H9 (cell line): ENCODE measurements at regions not wholly inside any gene's neighbourhood (a gene's known extent, or its start where the extent isn't known, plus 50 kb on each side); places are given as distances from the start of the nearest gene placed in this dataset.

Experiments used
- DNase-seq: peaks from one replicate; pipeline ENCODE4 v3.0.0-alpha.2; 2017
- H2AFZ ChIP-seq: one replicate; pipeline ENCODE4 v1.6.1; 2013; ENCODE audit warnings: mild to moderate bottlenecking, low read length, control low read depth, moderate library complexity
- H2AK5ac ChIP-seq: 2 replicates; pipeline ENCODE4 v1.6.1; 2013; ENCODE audit warnings: low read length, control low read depth, mixed read lengths; ENCODE audit not compliant: insufficient read length
- H2BK120ac ChIP-seq: one replicate; pipeline ENCODE4 v1.6.1; 2013; ENCODE audit warnings: low read depth, mild to moderate bottlenecking, low read length, control low read depth, inconsistent platforms; ENCODE audit not compliant: poor library complexity, severe bottlenecking
- H2BK12ac ChIP-seq: 2 replicates; pipeline ENCODE4 v1.6.1; 2013; ENCODE audit warnings: low read length, control low read depth, mixed read lengths, low read depth; ENCODE audit not compliant: insufficient read length
- H2BK15ac ChIP-seq: 2 replicates; pipeline ENCODE4 v1.6.1; 2013; ENCODE audit warnings: low read depth, low read length, control low read depth
- H2BK20ac ChIP-seq: one replicate; pipeline ENCODE4 v1.6.1; 2013; ENCODE audit warnings: low read depth, mild to moderate bottlenecking, low read length, control low read depth, inconsistent platforms; ENCODE audit not compliant: poor library complexity, severe bottlenecking
- H2BK5ac ChIP-seq: 2 replicates; pipeline ENCODE4 v1.6.1; 2013; ENCODE audit warnings: low read length, control low read depth, mixed read lengths; ENCODE audit not compliant: insufficient read length
- H3K14ac ChIP-seq: 2 replicates; pipeline ENCODE4 v1.6.1; 2013; ENCODE audit warnings: low read length, control low read depth; ENCODE audit not compliant: insufficient read depth
- H3K18ac ChIP-seq: 2 replicates; pipeline ENCODE4 v1.6.1; 2013; ENCODE audit warnings: low read depth, mild to moderate bottlenecking, mixed read lengths, low read length, control low read depth; ENCODE audit not compliant: insufficient read length
- H3K23ac ChIP-seq: 2 replicates; pipeline ENCODE4 v1.6.1; 2013; ENCODE audit warnings: low read length, control low read depth, mixed read lengths, low read depth; ENCODE audit not compliant: insufficient read length
- H3K23me2 ChIP-seq: 2 replicates; pipeline ENCODE4 v1.6.1; 2013; ENCODE audit warnings: low read depth, mild to moderate bottlenecking, mixed read lengths, low read length, control low read depth; ENCODE audit not compliant: insufficient read length, poor library complexity, severe bottlenecking
- H3K27ac ChIP-seq: 2 replicates; pipeline ENCODE4 v1.5.1; 2013; ENCODE audit warnings: low read length, control low read depth, mixed read lengths, low read depth; ENCODE audit not compliant: insufficient read length
- H3K27me3 ChIP-seq: 2 replicates; pipeline ENCODE4 v1.6.1; 2013; ENCODE audit warnings: low read length, control low read depth, inconsistent platforms; ENCODE audit not compliant: insufficient read depth
- H3K4ac ChIP-seq: 2 replicates; pipeline ENCODE4 v1.6.1; 2013; ENCODE audit warnings: low read depth, mild to moderate bottlenecking, control low read depth, inconsistent platforms, low read length, moderate library complexity
- H3K4me1 ChIP-seq: 2 replicates; pipeline ENCODE4 v1.6.1; 2013; ENCODE audit warnings: low read length, control low read depth, inconsistent platforms; ENCODE audit not compliant: insufficient read depth
- H3K4me2 ChIP-seq: 2 replicates; pipeline ENCODE4 v1.6.1; 2013; ENCODE audit warnings: low read length, control low read depth, mixed read lengths; ENCODE audit not compliant: insufficient read length, insufficient read depth
- H3K56ac ChIP-seq: 2 replicates; pipeline ENCODE4 v1.6.1; 2013; ENCODE audit warnings: low read depth, mild to moderate bottlenecking, mixed read lengths, low read length, control low read depth; ENCODE audit not compliant: insufficient read length
- H3K79me1 ChIP-seq: 2 replicates; pipeline ENCODE4 v1.6.1; 2013; ENCODE audit warnings: low read depth, mild to moderate bottlenecking, moderate library complexity, low read length, control low read depth, inconsistent platforms; ENCODE audit not compliant: insufficient read depth, poor library complexity, severe bottlenecking
- H3K79me2 ChIP-seq: 2 replicates; pipeline ENCODE4 v1.6.1; 2013; ENCODE audit warnings: low read length, control low read depth, inconsistent platforms; ENCODE audit not compliant: insufficient read depth
- H3K9ac ChIP-seq: 2 replicates; pipeline ENCODE4 v1.6.1; 2013; ENCODE audit warnings: low read length, control low read depth, mixed read lengths; ENCODE audit not compliant: insufficient read length; ENCODE audit errors: extremely low read depth
- H3K9me3 ChIP-seq: one replicate; pipeline ENCODE4 v1.6.1; 2013; ENCODE audit warnings: low read depth, low read length, inconsistent platforms; ENCODE audit not compliant: control insufficient read depth
- H3T11ph ChIP-seq: one replicate; pipeline ENCODE4 v1.6.1; 2013; ENCODE audit warnings: mild to moderate bottlenecking, low read length, control low read depth, inconsistent platforms
- H4K20me1 ChIP-seq: one replicate; pipeline ENCODE4 v1.6.1; 2013; ENCODE audit not compliant: control insufficient read depth, insufficient read length, insufficient read depth
- H4K5ac ChIP-seq: 2 replicates; pipeline ENCODE4 v1.6.1; 2013; ENCODE audit warnings: low read depth, mild to moderate bottlenecking, mixed read lengths, low read length, control low read depth; ENCODE audit not compliant: insufficient read length
- H4K8ac ChIP-seq: replicated peaks from 2 replicates; pipeline ENCODE4 v1.6.1; 2013; ENCODE audit warnings: low read length, control low read depth, mixed read lengths, low read depth; ENCODE audit not compliant: insufficient read length
- H4K91ac ChIP-seq: 2 replicates; pipeline ENCODE4 v1.6.1; 2013; ENCODE audit warnings: low read depth, mild to moderate bottlenecking, moderate library complexity, mixed read lengths, low read length, control low read depth; ENCODE audit not compliant: insufficient read length
- H3K27ac Mint-ChIP-seq, 3 experiments: 2 replicates in 2 of 3; 3 replicates in 1 of 3; pipeline ENCODE4 v1.8.0; 2020 to 2021; ENCODE audit warnings: mixed read lengths in 3 of 3, mild to moderate bottlenecking in 1 of 3, moderate library complexity in 1 of 3
- H3K27me3 Mint-ChIP-seq: 2 replicates; pipeline ENCODE4 v1.8.0; 2021; ENCODE audit warnings: low read depth, mild to moderate bottlenecking, moderate library complexity, mixed read lengths
- H3K36me3 Mint-ChIP-seq, 3 experiments: 2 replicates in 2 of 3; 3 replicates in 1 of 3; pipeline ENCODE4 v1.8.0; 2020 to 2021; ENCODE audit warnings: low read depth in 3 of 3, mixed read lengths in 3 of 3; ENCODE audit not compliant: insufficient read depth in 1 of 3
- H3K4me1 Mint-ChIP-seq, 2 experiments: 2 replicates each; pipeline ENCODE4 v1.8.0; 2020; ENCODE audit warnings: mixed read lengths in 2 of 2
- H3K4me3 Mint-ChIP-seq, 2 experiments: 2 replicates in 1 of 2; 3 replicates in 1 of 2; pipeline ENCODE4 v1.8.0; 2020 to 2021; ENCODE audit warnings: mild to moderate bottlenecking in 2 of 2, mixed read lengths in 2 of 2, moderate library complexity in 1 of 2
- H3K9me3 Mint-ChIP-seq, 2 experiments: 2 replicates in 1 of 2; 3 replicates in 1 of 2; pipeline ENCODE4 v1.8.0; 2020; ENCODE audit warnings: mild to moderate bottlenecking in 2 of 2, mixed read lengths in 2 of 2, moderate library complexity in 1 of 2
- WGBS: extraction: QIAGEN DNeasy Blood & Tissue Kit; methylation state at CpG from one replicate; pipeline ENCODE4 v1.1.7; 2013; ENCODE audit warnings: missing lambda C conversion rate, low lambda C conversion rate, mixed read lengths; ENCODE audit not compliant: insufficient read length; ENCODE audit errors: extremely low coverage; 5-methylcytosine and 5-hydroxymethylcytosine counted together
- TF ChIP-seq, protein P1 (sequence below): fragments of 200-600 bp; sonication (generic); conservative IDR thresholded peaks from 3 replicates; pipeline ENCODE4 v1.8.0; 2021; ENCODE audit warnings: antibody characterized with exemption, mild to moderate bottlenecking

DNA sequence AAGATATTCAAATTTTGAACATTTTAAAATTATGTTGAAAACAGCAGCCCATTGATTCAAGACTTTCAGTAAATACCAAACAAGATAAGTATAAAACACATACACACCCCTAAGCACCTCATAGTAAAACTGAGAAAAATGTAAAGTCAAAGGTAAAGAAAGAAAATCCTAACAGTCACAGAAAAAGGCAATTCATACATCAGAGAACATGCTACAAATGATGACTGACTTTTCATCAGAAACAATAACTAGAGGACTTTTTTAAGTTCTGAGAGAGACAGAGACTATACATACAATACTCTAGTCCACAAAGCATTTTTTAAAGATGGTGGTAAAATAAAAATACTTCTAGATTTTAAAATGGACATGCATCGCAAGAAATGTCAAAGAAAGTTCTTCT is 111.0 kb downstream of the PFDN4 start:
- H3T11ph ChIP-seq: no peak overlapping the region
- Mint-ChIP-seq H3K27me3 (no peaks in the 10 kb centered on the region), H3K36me3 (no peaks in the 10 kb centered on the region), H3K4me1 (no peaks in the 10 kb centered on the region), H3K9me3 (no peaks in the 10 kb centered on the region), H3K4me3 (no peak overlapping the region), H3K27ac (no peak overlapping the region)
- TF ChIP-seq, protein P1, sequence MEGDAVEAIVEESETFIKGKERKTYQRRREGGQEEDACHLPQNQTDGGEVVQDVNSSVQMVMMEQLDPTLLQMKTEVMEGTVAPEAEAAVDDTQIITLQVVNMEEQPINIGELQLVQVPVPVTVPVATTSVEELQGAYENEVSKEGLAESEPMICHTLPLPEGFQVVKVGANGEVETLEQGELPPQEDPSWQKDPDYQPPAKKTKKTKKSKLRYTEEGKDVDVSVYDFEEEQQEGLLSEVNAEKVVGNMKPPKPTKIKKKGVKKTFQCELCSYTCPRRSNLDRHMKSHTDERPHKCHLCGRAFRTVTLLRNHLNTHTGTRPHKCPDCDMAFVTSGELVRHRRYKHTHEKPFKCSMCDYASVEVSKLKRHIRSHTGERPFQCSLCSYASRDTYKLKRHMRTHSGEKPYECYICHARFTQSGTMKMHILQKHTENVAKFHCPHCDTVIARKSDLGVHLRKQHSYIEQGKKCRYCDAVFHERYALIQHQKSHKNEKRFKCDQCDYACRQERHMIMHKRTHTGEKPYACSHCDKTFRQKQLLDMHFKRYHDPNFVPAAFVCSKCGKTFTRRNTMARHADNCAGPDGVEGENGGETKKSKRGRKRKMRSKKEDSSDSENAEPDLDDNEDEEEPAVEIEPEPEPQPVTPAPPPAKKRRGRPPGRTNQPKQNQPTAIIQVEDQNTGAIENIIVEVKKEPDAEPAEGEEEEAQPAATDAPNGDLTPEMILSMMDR: no peak
- no peak overlapping the region for H2BK20ac ChIP-seq
- no peak overlapping the region for H3K27ac ChIP-seq
- H3K4ac ChIP-seq: no peak overlapping the region
- no peaks in the 10 kb centered on the region for H3K4me1 ChIP-seq
- H2BK12ac ChIP-seq: no peak overlapping the region
- H3K56ac ChIP-seq: no peak overlapping the region
- H2AK5ac ChIP-seq: no peak overlapping the region
- H2BK5ac ChIP-seq: no peak overlapping the region
- H2BK120ac ChIP-seq: no peak overlapping the region
- H3K4me2 ChIP-seq: no peak overlapping the region
- no peak overlapping the region for H2AFZ ChIP-seq
- H3K14ac ChIP-seq: no peak overlapping the region
- H3K27me3 ChIP-seq: no peaks in the 10 kb centered on the region
- no peak overlapping the region for H2BK15ac ChIP-seq
- H3K18ac ChIP-seq: no peak overlapping the region
- WGBS: no CpG with 5 or more reads among the region's 1 CpG
- no peaks in the 10 kb centered on the region for H3K79me1 ChIP-seq
- no peaks in the 10 kb centered on the region for H4K20me1 ChIP-seq
- no peak overlapping the region for H4K91ac ChIP-seq
- no peaks in the 10 kb centered on the region for H3K23me2 ChIP-seq
- no peak overlapping the region for H4K5ac ChIP-seq
- no peak overlapping the region for H3K23ac ChIP-seq
- no peak overlapping the region for H3K9ac ChIP-seq
- H3K79me2 ChIP-seq: no peaks in the 10 kb centered on the region
- no peak overlapping the region for H4K8ac ChIP-seq
- no peak for DNase-seq
- no peaks in the 10 kb centered on the region for H3K9me3 ChIP-seq
